RWPE1 (cell line): ENCODE measurements at regions not wholly inside any gene's neighbourhood (a gene's known extent, or its start where the extent isn't known, plus 50 kb on each side); places are given as distances from the start of the nearest gene placed in this dataset.

ENCODE experiments used
- CTCF ChIA-PET: fragments of 350-600 bp; sonication (Branson Sonifier 250); formaldehyde crosslinking; extraction: SDS; loops from one replicate; lab custom pipeline; 2021; lab: Yijun Ruan, JAX
- POLR2A ChIA-PET: fragments of 400-600 bp; formaldehyde crosslinking; extraction: SDS; loops from one replicate; lab custom pipeline; 2020; ENCODE audit warnings: antibody characterized with exemption; ENCODE audit not compliant: low non-redundant PET; lab: Yijun Ruan, JAX
- DNase-seq: peaks from one replicate; pipeline ENCODE4 v3.0.0; 2012; ENCODE audit warnings: low spot score
- H3K27ac ChIP-seq: fragments of 450-650 bp; 2 replicates; pipeline ENCODE4 v1.5.1; 2017
- CTCF ChIP-seq: fragments of 450-650 bp; conservative IDR thresholded peaks from 2 replicates; pipeline ENCODE4 v1.5.1; 2017; ENCODE audit warnings: low read depth, mild to moderate bottlenecking

DNA sequence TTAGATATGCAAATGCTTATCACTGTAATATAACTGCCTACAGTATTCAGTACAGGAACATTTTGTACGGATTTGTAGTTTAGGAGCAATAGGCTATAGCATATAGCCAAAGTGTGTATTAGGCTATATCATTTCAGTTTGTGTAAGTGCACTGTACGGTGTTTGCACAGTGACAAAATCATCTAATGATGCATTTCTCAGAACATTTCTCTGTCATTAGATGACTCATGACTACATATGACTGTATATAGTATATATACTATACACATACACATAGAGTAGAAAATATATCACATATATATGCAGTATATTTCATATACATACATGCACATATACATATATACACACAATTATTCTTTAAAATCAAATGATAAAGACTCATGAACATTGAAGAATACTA lies 158.4 kb downstream of the PTCHD4 start:
- no peak overlapping the region for H3K27ac ChIP-seq
- ChIA-PET POLR2A (no interaction called here), CTCF (no interaction called here)
- no peak for TF ChIP-seq CTCF
- DNase-seq: no peak

DNA sequence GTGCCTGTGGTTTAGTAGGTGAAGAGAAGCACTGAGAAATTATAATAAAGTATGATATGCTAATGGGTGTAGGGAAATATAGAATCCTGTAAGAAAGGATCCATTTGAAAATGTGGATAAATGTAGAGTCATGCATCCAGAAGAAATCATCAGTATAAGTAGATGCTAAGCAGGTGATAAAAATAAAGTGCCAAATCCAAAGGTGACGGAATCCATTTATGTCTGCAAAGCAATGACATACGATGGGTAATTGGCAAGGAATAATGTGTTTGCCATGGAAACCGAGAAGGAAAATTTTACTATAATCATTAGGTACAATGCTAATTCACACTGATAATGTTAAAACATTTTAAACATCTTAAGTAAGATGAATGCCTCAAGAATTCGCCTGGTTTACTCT lies 163.0 kb downstream of the OPN5 start:
- TF ChIP-seq CTCF: no peak
- CTCF ChIA-PET: no interaction called here
- H3K27ac ChIP-seq: no peak overlapping the region
- POLR2A ChIA-PET: no interaction called here
- no peak for DNase-seq

DNA sequence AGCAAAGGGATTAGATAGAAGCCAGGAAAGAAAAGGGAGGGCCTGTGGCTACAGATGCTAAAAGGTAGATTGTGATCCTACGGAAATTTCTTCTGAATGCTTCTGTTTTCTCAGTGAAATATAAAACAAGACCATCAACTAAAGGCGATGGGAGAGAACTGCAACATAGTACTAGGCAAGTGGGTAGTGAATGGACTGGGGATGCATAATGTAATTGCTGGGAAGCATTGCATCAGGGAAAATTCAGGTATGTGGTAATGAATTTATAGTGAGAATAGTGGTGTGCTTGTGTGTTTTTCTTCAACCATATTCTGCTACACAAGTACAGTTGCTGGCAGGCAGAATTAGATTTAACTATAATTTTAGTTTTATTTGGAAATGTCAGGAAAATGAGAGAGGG lies 156.6 kb downstream of the OPN5 start:
- no peak overlapping the region for H3K27ac ChIP-seq
- TF ChIP-seq CTCF: no peak
- ChIA-PET CTCF (no interaction called here), POLR2A (no interaction called here)
- DNase-seq: no peak

- ChIA-PET CTCF (no interaction called here), POLR2A (no interaction called here)
- no peak for DNase-seq
- no peak overlapping the region for H3K27ac ChIP-seq
- no peak for TF ChIP-seq CTCF
These were observed 155.0 kb downstream of the OPN5 start for GRCh38 chr6:47936820-47937219.

- no peak for DNase-seq
- ChIA-PET CTCF (no interaction called here), POLR2A (no interaction called here)
- H3K27ac ChIP-seq: no peak overlapping the region
- no peak for TF ChIP-seq CTCF
These were observed 152.2 kb downstream of the OPN5 start for GRCh38 chr6:47934023-47934422.

GRCh38 chr6:47932575-47932974 lies 150.7 kb downstream of the OPN5 start:
- no peak overlapping the region for H3K27ac ChIP-seq
- DNase-seq: no peak
- CTCF ChIA-PET: interaction anchor here (0.5 kb wide), 1 partner anchor 59 kb away, joined by 5 read pairs; no protein-coding TSS in a partner anchor
- no peak for TF ChIP-seq CTCF
- POLR2A ChIA-PET: no interaction called here

DNA sequence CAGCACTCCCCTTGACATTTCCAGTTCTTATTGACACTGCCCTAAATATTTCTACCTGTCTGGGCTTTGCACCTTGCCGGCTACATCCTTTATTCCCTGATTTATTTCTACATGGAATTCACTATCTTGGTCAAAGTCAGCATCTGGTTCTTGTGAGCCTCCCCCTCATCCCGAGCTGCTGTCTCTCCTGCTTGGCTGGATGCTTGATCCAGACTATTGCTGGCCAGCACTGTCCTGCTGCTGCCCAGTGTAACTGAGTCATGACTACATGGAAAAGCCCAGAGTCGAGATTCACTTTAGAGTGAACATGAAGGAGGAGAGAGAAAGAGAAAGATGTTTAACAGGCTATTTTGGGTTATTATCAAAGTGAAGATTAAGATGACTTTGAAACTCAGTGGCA lies 142.2 kb downstream of the OPN5 start:
- TF ChIP-seq CTCF: no peak
- POLR2A ChIA-PET: no interaction called here
- no peak overlapping the region for H3K27ac ChIP-seq
- CTCF ChIA-PET: no interaction called here
- no peak for DNase-seq
